Lower lobe of right lung (tissue), 2 donors: ENCODE measurements at regions not wholly inside any gene's neighbourhood (a gene's known extent, or its start where the extent isn't known, plus 50 kb on each side); places are given as distances from the start of the nearest gene placed in this dataset.

Experiments used
- ATAC-seq, 2 donors: fragments of 200-7000 bp; cut with Tn5 transposase; one replicate each; pipeline ENCODE4 v1.9.1; 2020 to 2022; ENCODE audit warnings: mild to moderate bottlenecking in 2 of 2, moderate library complexity in 2 of 2
- DNase-seq: peaks from one replicate; pipeline ENCODE4 v3.0.0-alpha.2; 2020
- H3K27ac ChIP-seq: fragments of 200-600 bp; one replicate; pipeline ENCODE4 v1.8.0; 2022
- H3K27me3 ChIP-seq: fragments of 200-600 bp; one replicate; pipeline ENCODE4 v1.8.0; 2022; ENCODE audit warnings: low read depth
- H3K36me3 ChIP-seq: fragments of 200-600 bp; one replicate; pipeline ENCODE4 v1.8.0; 2022; ENCODE audit warnings: mild to moderate bottlenecking
- H3K4me1 ChIP-seq: fragments of 200-600 bp; one replicate; pipeline ENCODE4 v1.8.0; 2022
- H3K4me3 ChIP-seq: fragments of 200-600 bp; one replicate; pipeline ENCODE4 v1.8.0; 2022; ENCODE audit warnings: mild to moderate bottlenecking
- H3K9me3 ChIP-seq: fragments of 200-600 bp; one replicate; pipeline ENCODE4 v1.8.0; 2022
- CTCF ChIP-seq: fragments of 200-600 bp; IDR thresholded peaks from one replicate; pipeline ENCODE4 v1.8.0; 2022; ENCODE audit warnings: antibody characterized with exemption, mild to moderate bottlenecking
- intact Hi-C: fragments of 100-400 bp; cut with DNase I; formaldehyde crosslinking; loops from one replicate; pipeline ENCODE4 v1.11.0; 2022
- donor health status: DM: no; HTN: yes; CAD: no; lungs with severe emphysema.

- H3K4me3 ChIP-seq = no peak overlapping the region
- H3K4me1 ChIP-seq = peaks cover 3% of the 10 kb centered on the region
- no peaks in the 10 kb centered on the region for H3K27me3 ChIP-seq
- H3K36me3 ChIP-seq = no peaks in the 10 kb centered on the region
- intact Hi-C loops = no loop called here
- H3K27ac ChIP-seq = no peak overlapping the region
- DNase-seq (no peak), ATAC-seq (no peak)
- H3K9me3 ChIP-seq = no peaks in the 10 kb centered on the region
- TF ChIP-seq CTCF = no peak
These were observed 146.2 kb downstream of the PLPP3 start for GRCh38 chr1:56433056-56433577.

GRCh38 chr1:56432166-56432971, 147.0 kb downstream of the PLPP3 start:
- Histone ChIP-seq H3K27me3 (no peaks in the 10 kb centered on the region), H3K27ac (no peak overlapping the region), H3K36me3 (no peaks in the 10 kb centered on the region), H3K4me1 (peaks cover 3% of the 10 kb centered on the region), H3K9me3 (no peaks in the 10 kb centered on the region), H3K4me3 (no peak overlapping the region)
- no peak for TF ChIP-seq CTCF
- no peak for ATAC-seq
- intact Hi-C loops = no loop called here
- DNase-seq = no peak

- no peak for TF ChIP-seq CTCF
- no peak for ATAC-seq
- no peak overlapping the region for H3K27ac ChIP-seq
These were observed 149.1 kb downstream of the PLPP3 start for GRCh38 chr1:56430141-56430839.

GRCh38 chr1:56429288-56429687, 150.1 kb downstream of the PLPP3 start:
- no peak for ATAC-seq
- H3K27ac ChIP-seq = no peak overlapping the region
- no peak overlapping the region for H3K4me3 ChIP-seq
- H3K4me1 ChIP-seq = peaks cover 9% of the 10 kb centered on the region
- H3K9me3 ChIP-seq = no peaks in the 10 kb centered on the region
- H3K27me3 ChIP-seq = no peaks in the 10 kb centered on the region
- H3K36me3 ChIP-seq = no peaks in the 10 kb centered on the region
- no peak for TF ChIP-seq CTCF
- no peak for DNase-seq
- intact Hi-C loops = no loop called here

More at GRCh38 chr1:56430141-56430839, 149.1 kb downstream of the PLPP3 start:
- DNase-seq = no peak
- H3K9me3 ChIP-seq = no peaks in the 10 kb centered on the region
- no peaks in the 10 kb centered on the region for H3K27me3 ChIP-seq
- intact Hi-C loops = no loop called here
- no peak overlapping the region for H3K4me3 ChIP-seq
- peaks cover 5% of the 10 kb centered on the region for H3K4me1 ChIP-seq
- no peaks in the 10 kb centered on the region for H3K36me3 ChIP-seq

GRCh38 chr1:56426587-56427381, 152.6 kb downstream of the PLPP3 start:
- no peak overlapping the region for H3K4me3 ChIP-seq
- H3K9me3 ChIP-seq = no peaks in the 10 kb centered on the region
- H3K36me3 ChIP-seq = no peaks in the 10 kb centered on the region
- H3K4me1 ChIP-seq = peaks cover 12% of the 10 kb centered on the region
- TF ChIP-seq CTCF = no peak
- H3K27me3 ChIP-seq = no peaks in the 10 kb centered on the region
- ATAC-seq (no peak), DNase-seq (no peak)
- intact Hi-C loops = no loop called here
- no peak overlapping the region for H3K27ac ChIP-seq
